Parathyroid adenoma (tissue), 2 donors: ENCODE measurements at regions not wholly inside any gene's neighbourhood (a gene's known extent, or its start where the extent isn't known, plus 50 kb on each side); places are given as distances from the start of the nearest gene placed in this dataset.

ENCODE experiments used
- H2AFZ ChIP-seq: fragments of 300-600 bp; sonication (generic); one replicate; pipeline ENCODE4 v1.7.0; 2017; ENCODE audit warnings: antibody characterized with exemption, mild to moderate bottlenecking
- H3K27ac ChIP-seq: fragments of 300-600 bp; sonication (generic); one replicate; pipeline ENCODE4 v1.7.0; 2017
- H3K27me3 ChIP-seq: fragments of 300-600 bp; sonication (generic); one replicate; pipeline ENCODE4 v1.7.0; 2017; ENCODE audit warnings: low read length; ENCODE audit not compliant: control insufficient read depth, insufficient read depth
- H3K36me3 ChIP-seq: fragments of 300-600 bp; sonication (generic); one replicate; pipeline ENCODE4 v1.7.0; 2017; ENCODE audit warnings: low read length; ENCODE audit not compliant: control insufficient read depth, insufficient read depth
- H3K4me1 ChIP-seq: fragments of 300-600 bp; sonication (generic); one replicate; pipeline ENCODE4 v1.7.0; 2017; ENCODE audit warnings: control low read depth
- H3K4me2 ChIP-seq: fragments of 300-600 bp; sonication (generic); one replicate; pipeline ENCODE4 v1.7.0; 2017; ENCODE audit warnings: low read length
- H3K4me3 ChIP-seq: fragments of 300-600 bp; sonication (generic); one replicate; pipeline ENCODE4 v1.7.0; 2017; ENCODE audit warnings: low read depth, low read length
- H3K79me2 ChIP-seq: fragments of 300-600 bp; sonication (generic); one replicate; pipeline ENCODE4 v1.7.0; 2017; ENCODE audit warnings: control low read depth
- H3K9ac ChIP-seq: fragments of 300-600 bp; sonication (generic); one replicate; pipeline ENCODE4 v1.7.0; 2017; ENCODE audit warnings: mild to moderate bottlenecking
- H3K9me3 ChIP-seq: fragments of 300-600 bp; sonication (generic); one replicate; pipeline ENCODE4 v1.7.0; 2017; ENCODE audit warnings: low read length; ENCODE audit not compliant: control insufficient read depth
- CTCF ChIP-seq: fragments of 300-600 bp; sonication (generic); IDR thresholded peaks from one replicate; pipeline ENCODE4 v1.7.0; 2017; ENCODE audit warnings: antibody characterized with exemption, mild to moderate bottlenecking
- donor health status: primary hyperparathyroidism.

- H3K9me3 ChIP-seq = no peaks in the 10 kb centered on the region
- no peak overlapping the region for H3K4me2 ChIP-seq
- no peak overlapping the region for H2AFZ ChIP-seq
- no peaks in the 10 kb centered on the region for H3K36me3 ChIP-seq
- no peak overlapping the region for H3K9ac ChIP-seq
- no peak overlapping the region for H3K27ac ChIP-seq
- no peak for TF ChIP-seq CTCF
- H3K79me2 ChIP-seq = no peaks in the 10 kb centered on the region
- no peaks in the 10 kb centered on the region for H3K4me1 ChIP-seq
- no peak overlapping the region for H3K4me3 ChIP-seq
- H3K27me3 ChIP-seq = no peaks in the 10 kb centered on the region
Observed at GRCh38 chr1:30492451-30492850, 230.9 kb downstream of the MATN1 start.

- H3K27ac ChIP-seq = no peak overlapping the region
- no peak overlapping the region for H2AFZ ChIP-seq
- H3K9ac ChIP-seq = no peak overlapping the region
- H3K36me3 ChIP-seq = no peaks in the 10 kb centered on the region
- no peaks in the 10 kb centered on the region for H3K27me3 ChIP-seq
- TF ChIP-seq CTCF = no peak
- no peaks in the 10 kb centered on the region for H3K9me3 ChIP-seq
- H3K4me3 ChIP-seq = no peak overlapping the region
- no peak overlapping the region for H3K4me2 ChIP-seq
- no peaks in the 10 kb centered on the region for H3K4me1 ChIP-seq
- H3K79me2 ChIP-seq = no peaks in the 10 kb centered on the region
Observed at GRCh38 chr1:30491831-30492230, 231.6 kb downstream of the MATN1 start.

- H3K27me3 ChIP-seq = no peaks in the 10 kb centered on the region
- no peaks in the 10 kb centered on the region for H3K36me3 ChIP-seq
- no peak overlapping the region for H3K9ac ChIP-seq
- H3K4me2 ChIP-seq = no peak overlapping the region
- H3K4me1 ChIP-seq = no peaks in the 10 kb centered on the region
- H3K27ac ChIP-seq = no peak overlapping the region
- H3K79me2 ChIP-seq = no peaks in the 10 kb centered on the region
- no peaks in the 10 kb centered on the region for H3K9me3 ChIP-seq
- no peak overlapping the region for H3K4me3 ChIP-seq
- no peak overlapping the region for H2AFZ ChIP-seq
- no peak for TF ChIP-seq CTCF
Observed at GRCh38 chr1:30490554-30491053, 232.8 kb downstream of the MATN1 start.

GRCh38 chr1:30489737-30490389 lies 233.5 kb downstream of the MATN1 start:
- Histone ChIP-seq H3K9ac (no peak overlapping the region), H3K4me3 (no peak overlapping the region), H3K27me3 (no peaks in the 10 kb centered on the region), H3K4me1 (no peaks in the 10 kb centered on the region), H2AFZ (no peak overlapping the region), H3K36me3 (no peaks in the 10 kb centered on the region), H3K27ac (no peak overlapping the region), H3K79me2 (no peaks in the 10 kb centered on the region), H3K9me3 (no peaks in the 10 kb centered on the region), H3K4me2 (no peak overlapping the region)
- no peak for TF ChIP-seq CTCF

- H3K9me3 ChIP-seq = no peaks in the 10 kb centered on the region
Observed at GRCh38 chr1:30488324-30488913, 235.0 kb downstream of the MATN1 start.

More at GRCh38 chr1:30488324-30488913, 235.0 kb downstream of the MATN1 start:
- H3K27ac ChIP-seq = no peak overlapping the region
- H3K9ac ChIP-seq = no peak overlapping the region
- no peak overlapping the region for H2AFZ ChIP-seq
- no peaks in the 10 kb centered on the region for H3K79me2 ChIP-seq
- no peaks in the 10 kb centered on the region for H3K4me1 ChIP-seq
- TF ChIP-seq CTCF = no peak
- no peaks in the 10 kb centered on the region for H3K36me3 ChIP-seq
- no peak overlapping the region for H3K4me3 ChIP-seq
- no peak overlapping the region for H3K4me2 ChIP-seq
- H3K27me3 ChIP-seq = no peaks in the 10 kb centered on the region
